ENCODE measurements at regions not wholly inside any gene's neighbourhood (a gene's known extent, or its start where the extent isn't known, plus 50 kb on each side); places are given as distances from the start of the nearest gene placed in this dataset.
A peak's percentile ranks its signal among the peaks of the same experiment; 100 is the strongest.

DNA sequence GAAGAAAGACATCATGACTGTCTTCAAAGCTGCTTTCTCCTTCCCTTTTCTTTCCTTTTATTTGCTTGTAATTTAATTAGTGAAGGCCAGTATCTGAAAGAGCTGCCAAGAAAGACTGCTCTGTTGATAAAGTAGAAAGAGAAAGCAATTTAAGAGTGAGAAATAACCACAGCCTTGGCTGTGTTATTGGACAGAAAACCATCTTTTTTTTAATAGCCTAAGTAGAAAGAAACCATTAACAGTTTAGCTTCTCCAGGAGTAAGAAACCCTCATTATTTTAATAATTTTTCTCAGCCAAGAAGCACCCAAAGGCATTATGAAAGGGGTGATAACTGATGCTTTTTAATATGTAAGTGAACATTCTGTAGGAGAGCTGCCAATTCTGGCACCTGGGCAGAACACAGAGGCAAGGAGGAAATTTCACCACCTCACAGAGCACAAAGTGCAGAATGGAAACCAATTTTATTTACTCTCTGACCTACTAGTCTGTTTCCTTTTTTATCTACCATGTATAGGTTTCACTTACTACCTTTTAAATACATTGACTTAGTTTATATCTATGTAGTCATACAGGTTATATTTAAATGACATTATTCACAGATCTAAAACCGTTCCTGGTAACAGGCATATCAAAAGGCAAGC is 703.2 kb downstream of the MRPL39 start:
- no peak overlapping the region for H2BK120ac ChIP-seq (ENCODE audit: low read depth, low read length)
- no peak overlapping the region for H3K4me3 ChIP-seq (ENCODE audit: low read length)
- DNase-seq: no peak
- no peak overlapping the region for H3K27ac ChIP-seq (ENCODE audit: low read depth, low read length)
- no peak overlapping the region for H3K4me2 ChIP-seq (ENCODE audit: low read length)
- H3K9ac ChIP-seq (ENCODE audit: low read length): no peak overlapping the region
- H3K18ac ChIP-seq (ENCODE audit: low read length): no peak overlapping the region
- no peaks in the 10 kb centered on the region for H3K79me1 ChIP-seq (ENCODE audit: low read length)
- H3K27me3 ChIP-seq (ENCODE audit: insufficient read depth, low read length, poor library complexity): no peaks in the 10 kb centered on the region
- H3K56ac ChIP-seq (ENCODE audit: low read length): no peak overlapping the region
- H2BK15ac ChIP-seq (replicated peaks; ENCODE audit: low read depth): no peak overlapping the region
- no peaks in the 10 kb centered on the region for H3K36me3 ChIP-seq (ENCODE audit: control insufficient read depth, insufficient read depth, low read length)
- no peaks in the 10 kb centered on the region for H3K4me1 ChIP-seq (ENCODE audit: control insufficient read depth, low read depth, low read length)
- no peak overlapping the region for H3K4ac ChIP-seq (ENCODE audit: low read depth, low read length)
- H2AK5ac ChIP-seq (ENCODE audit: low read length): no peak overlapping the region
- no peaks in the 10 kb centered on the region for H3K79me2 ChIP-seq (ENCODE audit: control insufficient read depth, insufficient read depth, low read length)
- no peak overlapping the region for H2BK5ac ChIP-seq (ENCODE audit: low read length)
- whole genome bisulfite sequencing (ENCODE audit: extremely low coverage, insufficient coverage, low lambda C conversion rate): no CpG with 5 or more reads among the region's 1 CpG
- H4K8ac ChIP-seq (ENCODE audit: low read depth, low read length): no peak overlapping the region
- H3K23ac ChIP-seq (ENCODE audit: low read length): no peak overlapping the region
- no peak overlapping the region for H4K5ac ChIP-seq (ENCODE audit: low read length)

DNA sequence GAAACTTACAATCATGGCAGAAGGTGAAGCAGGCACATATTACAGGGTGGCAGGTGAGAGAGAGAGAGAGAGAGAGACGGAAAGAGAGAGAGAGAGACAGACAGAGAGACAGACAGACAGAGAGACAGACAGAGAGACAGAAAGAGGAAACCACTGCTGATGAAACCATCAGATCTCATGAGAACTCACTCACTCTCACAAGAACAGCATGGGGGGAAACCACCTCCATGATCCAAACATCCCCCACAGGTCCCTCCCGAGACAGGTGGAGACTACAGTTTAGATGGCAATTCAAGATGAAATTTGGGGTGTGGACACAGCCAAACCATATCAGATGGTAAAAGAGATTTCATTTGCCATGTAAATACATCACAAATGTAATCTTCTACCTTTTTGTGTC is 708.1 kb downstream of the MRPL39 start:
- no peak overlapping the region for H3K4me3 ChIP-seq (ENCODE audit: low read length)
- H3K27me3 ChIP-seq (ENCODE audit: insufficient read depth, low read length, poor library complexity): no peaks in the 10 kb centered on the region
- H3K23ac ChIP-seq (ENCODE audit: low read length): no peak overlapping the region
- WGBS (ENCODE audit: extremely low coverage, insufficient coverage, low lambda C conversion rate): no CpG with 5 or more reads among the region's 2 CpGs
- no peak overlapping the region for H4K5ac ChIP-seq (ENCODE audit: low read length)
- H2BK120ac ChIP-seq (ENCODE audit: low read depth, low read length): no peak overlapping the region
- no peak overlapping the region for H2AK5ac ChIP-seq (ENCODE audit: low read length)
- no peak overlapping the region for H4K8ac ChIP-seq (ENCODE audit: low read depth, low read length)
- H3K9ac ChIP-seq (ENCODE audit: low read length): no peak overlapping the region
- H3K4me2 ChIP-seq (ENCODE audit: low read length): no peak overlapping the region
- no peak for DNase-seq
- no peaks in the 10 kb centered on the region for H3K4me1 ChIP-seq (ENCODE audit: control insufficient read depth, low read depth, low read length)
- H3K27ac ChIP-seq (ENCODE audit: low read depth, low read length): no peak overlapping the region
- H3K18ac ChIP-seq (ENCODE audit: low read length): no peak overlapping the region
- no peak overlapping the region for H2BK5ac ChIP-seq (ENCODE audit: low read length)
- no peak overlapping the region for H3K4ac ChIP-seq (ENCODE audit: low read depth, low read length)
- H3K36me3 ChIP-seq (ENCODE audit: control insufficient read depth, insufficient read depth, low read length): no peaks in the 10 kb centered on the region
- H3K79me2 ChIP-seq (ENCODE audit: control insufficient read depth, insufficient read depth, low read length): no peaks in the 10 kb centered on the region
- no peak overlapping the region for H3K56ac ChIP-seq (ENCODE audit: low read length)
- H3K79me1 ChIP-seq (ENCODE audit: low read length): no peaks in the 10 kb centered on the region
- no peak overlapping the region for H2BK15ac ChIP-seq (replicated peaks; ENCODE audit: low read depth)

DNA sequence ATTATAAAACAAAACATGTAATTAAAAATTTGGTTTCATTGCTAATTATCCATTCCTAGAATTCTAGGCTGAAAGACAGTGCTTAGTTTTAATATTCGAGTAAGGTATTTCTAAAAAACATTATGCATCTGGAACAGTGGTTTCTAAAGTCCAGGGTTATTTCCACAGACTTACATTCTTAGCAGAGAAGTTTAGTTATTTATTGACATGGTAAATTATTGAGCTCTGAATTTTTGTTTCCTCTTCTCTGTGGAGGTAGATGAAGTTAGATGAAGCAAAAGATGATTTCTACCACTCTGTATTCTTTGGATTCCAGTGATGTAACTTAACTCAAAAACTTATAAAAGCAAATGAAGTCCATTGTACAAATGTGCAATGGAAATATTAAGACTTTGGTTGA is 709.4 kb downstream of the MRPL39 start:
- Histone ChIP-seq H3K79me2 (ENCODE audit: control insufficient read depth, insufficient read depth, low read length) (no peaks in the 10 kb centered on the region), H3K4me3 (ENCODE audit: low read length) (no peak overlapping the region), H3K56ac (ENCODE audit: low read length) (no peak overlapping the region), H4K5ac (ENCODE audit: low read length) (no peak overlapping the region), H3K9ac (ENCODE audit: low read length) (no peak overlapping the region), H3K79me1 (ENCODE audit: low read length) (no peaks in the 10 kb centered on the region), H2AK5ac (ENCODE audit: low read length) (no peak overlapping the region), H3K4me1 (ENCODE audit: control insufficient read depth, low read depth, low read length) (no peaks in the 10 kb centered on the region), H3K18ac (ENCODE audit: low read length) (no peak overlapping the region), H3K27ac (ENCODE audit: low read depth, low read length) (no peak overlapping the region), H3K4ac (ENCODE audit: low read depth, low read length) (no peak overlapping the region), H2BK15ac (replicated peaks; ENCODE audit: low read depth) (no peak overlapping the region), H2BK120ac (ENCODE audit: low read depth, low read length) (no peak overlapping the region), H3K36me3 (ENCODE audit: control insufficient read depth, insufficient read depth, low read length) (no peaks in the 10 kb centered on the region), H3K27me3 (ENCODE audit: insufficient read depth, low read length, poor library complexity) (no peaks in the 10 kb centered on the region), H3K23ac (ENCODE audit: low read length) (no peak overlapping the region), H4K8ac (ENCODE audit: low read depth, low read length) (no peak overlapping the region), H3K4me2 (ENCODE audit: low read length) (no peak overlapping the region), H2BK5ac (ENCODE audit: low read length) (no peak overlapping the region)
- DNase-seq: no peak
- no CpG with 5 or more reads among the region's 1 CpG for WGBS (ENCODE audit: extremely low coverage, insufficient coverage, low lambda C conversion rate)

- no peak overlapping the region for H3K23ac ChIP-seq (ENCODE audit: low read length)
- H3K36me3 ChIP-seq (ENCODE audit: control insufficient read depth, insufficient read depth, low read length): no peaks in the 10 kb centered on the region
- H3K4me2 ChIP-seq (ENCODE audit: low read length): no peak overlapping the region
- H3K27me3 ChIP-seq (ENCODE audit: insufficient read depth, low read length, poor library complexity): no peaks in the 10 kb centered on the region
- H3K27ac ChIP-seq (ENCODE audit: low read depth, low read length): no peak overlapping the region
- no peak overlapping the region for H3K4ac ChIP-seq (ENCODE audit: low read depth, low read length)
- no peak overlapping the region for H2BK120ac ChIP-seq (ENCODE audit: low read depth, low read length)
- no peak overlapping the region for H3K9ac ChIP-seq (ENCODE audit: low read length)
- H3K79me2 ChIP-seq (ENCODE audit: control insufficient read depth, insufficient read depth, low read length): no peaks in the 10 kb centered on the region
- no peak overlapping the region for H2AK5ac ChIP-seq (ENCODE audit: low read length)
- H2BK5ac ChIP-seq (ENCODE audit: low read length): no peak overlapping the region
- no peak overlapping the region for H3K18ac ChIP-seq (ENCODE audit: low read length)
- H2BK15ac ChIP-seq (replicated peaks; ENCODE audit: low read depth): no peak overlapping the region
- no peaks in the 10 kb centered on the region for H3K4me1 ChIP-seq (ENCODE audit: control insufficient read depth, low read depth, low read length)
- no peak overlapping the region for H4K8ac ChIP-seq (ENCODE audit: low read depth, low read length)
- no peak overlapping the region for H3K4me3 ChIP-seq (ENCODE audit: low read length)
- no peak for DNase-seq
- no peaks in the 10 kb centered on the region for H3K79me1 ChIP-seq (ENCODE audit: low read length)
- no peak overlapping the region for H4K5ac ChIP-seq (ENCODE audit: low read length)
- no peak overlapping the region for H3K56ac ChIP-seq (ENCODE audit: low read length)
These were observed 710.6 kb downstream of the MRPL39 start for GRCh38 chr21:24896735-24897124.

DNA sequence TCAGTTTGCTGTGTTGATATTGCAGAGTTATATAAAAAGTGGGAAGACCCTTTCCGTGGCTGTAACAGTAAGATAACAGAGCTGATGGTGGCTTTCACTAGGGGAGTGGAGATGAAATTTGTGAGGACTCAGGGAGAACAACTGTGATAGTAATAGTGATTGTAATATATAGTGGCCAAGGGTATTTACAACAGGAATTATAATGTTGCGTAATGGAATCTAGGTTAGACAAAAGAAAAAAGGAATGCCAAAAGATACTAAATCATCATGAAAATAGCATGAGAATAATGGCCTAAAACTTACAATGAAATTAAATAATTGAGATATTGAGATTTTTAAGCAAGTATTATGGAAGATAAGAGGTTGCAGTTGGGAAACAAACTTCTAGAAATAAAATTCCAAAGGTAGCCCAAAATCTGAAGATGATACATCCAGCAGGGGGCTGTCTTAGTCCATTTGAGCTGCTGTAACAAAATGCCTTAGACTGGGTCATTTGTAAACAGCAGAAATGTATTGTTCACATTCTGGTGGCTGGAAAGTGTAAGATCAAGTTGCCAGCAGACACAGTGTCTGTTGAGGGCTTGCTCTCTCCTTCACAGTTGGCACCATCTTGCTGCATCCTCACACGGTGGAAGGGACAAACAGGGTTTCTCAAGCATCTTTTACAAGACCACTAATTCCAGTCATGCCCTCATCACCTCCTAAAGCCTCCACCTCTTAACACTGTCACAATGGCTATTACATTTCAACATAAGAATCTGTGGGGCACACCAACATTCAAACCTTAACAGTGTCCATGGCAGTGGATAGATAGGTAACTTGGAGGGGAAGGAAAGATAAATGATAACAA is 711.2 kb downstream of the MRPL39 start:
- H3K9ac ChIP-seq (ENCODE audit: low read length): no peak overlapping the region
- no peak overlapping the region for H4K5ac ChIP-seq (ENCODE audit: low read length)
- no peak overlapping the region for H3K23ac ChIP-seq (ENCODE audit: low read length)
- no peak overlapping the region for H3K4me3 ChIP-seq (ENCODE audit: low read length)
- no peak overlapping the region for H2BK120ac ChIP-seq (ENCODE audit: low read depth, low read length)
- no peak overlapping the region for H4K8ac ChIP-seq (ENCODE audit: low read depth, low read length)
- H2AK5ac ChIP-seq (ENCODE audit: low read length): no peak overlapping the region
- H3K79me2 ChIP-seq (ENCODE audit: control insufficient read depth, insufficient read depth, low read length): no peaks in the 10 kb centered on the region
- H3K27me3 ChIP-seq (ENCODE audit: insufficient read depth, low read length, poor library complexity): no peaks in the 10 kb centered on the region
- H3K27ac ChIP-seq (ENCODE audit: low read depth, low read length): no peak overlapping the region
- no CpG with 5 or more reads among the region's 3 CpGs for WGBS (ENCODE audit: extremely low coverage, insufficient coverage, low lambda C conversion rate)
- DNase-seq: peak; percentile 60
- no peak overlapping the region for H2BK5ac ChIP-seq (ENCODE audit: low read length)
- no peaks in the 10 kb centered on the region for H3K4me1 ChIP-seq (ENCODE audit: control insufficient read depth, low read depth, low read length)
- no peak overlapping the region for H3K56ac ChIP-seq (ENCODE audit: low read length)
- H3K79me1 ChIP-seq (ENCODE audit: low read length): no peaks in the 10 kb centered on the region
- no peak overlapping the region for H3K4me2 ChIP-seq (ENCODE audit: low read length)
- no peak overlapping the region for H3K4ac ChIP-seq (ENCODE audit: low read depth, low read length)
- no peaks in the 10 kb centered on the region for H3K36me3 ChIP-seq (ENCODE audit: control insufficient read depth, insufficient read depth, low read length)
- H3K18ac ChIP-seq (ENCODE audit: low read length): no peak overlapping the region
- H2BK15ac ChIP-seq (replicated peaks; ENCODE audit: low read depth): no peak overlapping the region
